K562 (cell line): ENCODE measurements at regions not wholly inside any gene's neighbourhood (a gene's known extent, or its start where the extent isn't known, plus 50 kb on each side); places are given as distances from the start of the nearest gene placed in this dataset.

Source experiments
- BACH1 ChIP-seq: fragments of 200-800 bp; sonication (Bioruptor generic); IDR thresholded peaks from 2 replicates; pipeline ENCODE4 v1.6.1; 2016; ENCODE audit warnings: missing genetic modification characterization, missing compliant biosample characterization
- CBX2 ChIP-seq: fragments of 200-600 bp; sonication (generic); IDR thresholded peaks from one replicate; pipeline ENCODE4 v1.6.1; 2012; ENCODE audit warnings: mild to moderate bottlenecking, low read length, inconsistent platforms; ENCODE audit not compliant: insufficient read depth, poor library complexity, severe bottlenecking
- ELK3 ChIP-seq: fragments of 450-650 bp; formaldehyde crosslinking; IDR thresholded peaks from 2 replicates; pipeline ENCODE4 v1.4.0; 2020; ENCODE audit warnings: mild to moderate bottlenecking
- KLF10 ChIP-seq: fragments of 250-450 bp; sonication (Bioruptor Pico); IDR thresholded peaks from 2 replicates; pipeline ENCODE4 v1.6.1; 2021; ENCODE audit warnings: matching md5 sums
- NCOA6 ChIP-seq: fragments of 450-650 bp; IDR thresholded peaks from 2 replicates; pipeline ENCODE4 v1.6.1; 2017; ENCODE audit warnings: mild to moderate bottlenecking
- NFATC3 ChIP-seq: fragments of 450-650 bp; IDR thresholded peaks from 2 replicates; pipeline ENCODE4 v1.6.1; 2017; ENCODE audit warnings: mild to moderate bottlenecking
- ZBTB34 ChIP-seq: fragments of 250-450 bp; sonication (Bioruptor Pico); IDR thresholded peaks from 2 replicates; pipeline ENCODE4 v1.8.0; 2021; ENCODE audit warnings: mild to moderate bottlenecking, moderate library complexity
- ZFP91 ChIP-seq: sonication (generic); formaldehyde crosslinking; IDR thresholded peaks from 2 replicates; pipeline ENCODE4 v1.8.0; 2022; ENCODE audit warnings: mild to moderate bottlenecking, missing genetic modification reagents
- ZNF12 ChIP-seq: sonication (generic); formaldehyde crosslinking; IDR thresholded peaks from 2 replicates; pipeline ENCODE4 v1.4.0; 2020; ENCODE audit warnings: mild to moderate bottlenecking, missing genetic modification reagents
- ZNF217 ChIP-seq: sonication (generic); formaldehyde crosslinking; IDR thresholded peaks from 2 replicates; pipeline ENCODE4 v1.8.0; 2022; ENCODE audit warnings: mild to moderate bottlenecking, missing genetic modification reagents

- TF ChIP-seq KLF10 (CRISPR knock-in tag) (no peak), CBX2 (no peak), ZFP91 (no peak), BACH1 (tag) (no peak), NCOA6 (no peak), NFATC3 (no peak), ZNF217 (no peak), ZBTB34 (no peak), ZNF12 (CRISPR knock-in tag) (no peak), ELK3 (CRISPR knock-in tag) (no peak)
Measured at GRCh38 chr9:10869687-10870086, 256.9 kb upstream of the PTPRD start.
